ENCODE measurements at regions not wholly inside any gene's neighbourhood (a gene's known extent, or its start where the extent isn't known, plus 50 kb on each side); places are given as distances from the start of the nearest gene placed in this dataset.

DNA sequence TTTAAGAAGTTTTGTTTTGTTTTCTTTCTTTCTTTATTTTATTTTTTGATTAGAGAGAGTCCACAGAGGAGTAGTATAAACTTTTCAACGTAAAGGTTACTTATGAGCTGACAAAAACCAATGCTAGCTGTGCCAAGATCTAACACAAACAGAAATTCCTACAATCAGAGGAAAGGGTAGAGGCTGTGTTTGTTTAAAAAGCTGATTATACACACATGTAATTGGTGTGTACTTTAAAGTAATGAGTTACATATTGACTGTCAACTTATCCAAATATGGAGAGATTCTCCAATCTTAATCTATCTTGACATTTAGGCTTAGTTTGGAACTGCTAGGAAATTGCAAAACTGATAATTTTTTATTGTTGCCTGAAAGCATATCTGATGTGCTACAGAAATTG, 63.7 kb upstream of the FAM110C start:
- no peaks in the 10 kb centered on the region for H3K4me1 ChIP-seq (ENCODE audit: insufficient read depth, low read length)
- no peak overlapping the region for H3K4me3 Mint-ChIP-seq
- H3K36me3 Mint-ChIP-seq, result peaks cover 4 to 5% of the 10 kb centered on the region in 2 donors
- DNase-seq, result no peak
- H3K27ac Mint-ChIP-seq, result no peak overlapping the region
- no peaks in the 10 kb centered on the region for H3K36me3 ChIP-seq (ENCODE audit: insufficient read depth, low read length)
- H3K4me1 Mint-ChIP-seq, result no peaks in the 10 kb centered on the region
- H3K27ac ChIP-seq (ENCODE audit: low read depth, low read length), result no peak overlapping the region
- POLR2A ChIA-PET (ENCODE audit: partially characterized antibody), result no interaction called here
- H3K4me3 ChIP-seq (ENCODE audit: low read length in 2 of 2), result no peak overlapping the region
- H3K27me3 Mint-ChIP-seq, result peaks cover 9 to 11% of the 10 kb centered on the region in 2 donors
- no peaks in the 10 kb centered on the region for H3K27me3 ChIP-seq (ENCODE audit: insufficient read depth, low read length)
- CTCF ChIA-PET (ENCODE audit: partially characterized antibody), result no interaction called here
- intact Hi-C loops (cut with micrococcal nuclease), result no loop called here
- peaks cover 4 to 41% (median 25%) of the 10 kb centered on the region in 8 donors for H3K9me3 Mint-ChIP-seq
- H3K9me3 ChIP-seq (ENCODE audit: control insufficient read depth in 1 of 2, low read length in 2 of 2), result no peaks in the 10 kb centered on the region

DNA sequence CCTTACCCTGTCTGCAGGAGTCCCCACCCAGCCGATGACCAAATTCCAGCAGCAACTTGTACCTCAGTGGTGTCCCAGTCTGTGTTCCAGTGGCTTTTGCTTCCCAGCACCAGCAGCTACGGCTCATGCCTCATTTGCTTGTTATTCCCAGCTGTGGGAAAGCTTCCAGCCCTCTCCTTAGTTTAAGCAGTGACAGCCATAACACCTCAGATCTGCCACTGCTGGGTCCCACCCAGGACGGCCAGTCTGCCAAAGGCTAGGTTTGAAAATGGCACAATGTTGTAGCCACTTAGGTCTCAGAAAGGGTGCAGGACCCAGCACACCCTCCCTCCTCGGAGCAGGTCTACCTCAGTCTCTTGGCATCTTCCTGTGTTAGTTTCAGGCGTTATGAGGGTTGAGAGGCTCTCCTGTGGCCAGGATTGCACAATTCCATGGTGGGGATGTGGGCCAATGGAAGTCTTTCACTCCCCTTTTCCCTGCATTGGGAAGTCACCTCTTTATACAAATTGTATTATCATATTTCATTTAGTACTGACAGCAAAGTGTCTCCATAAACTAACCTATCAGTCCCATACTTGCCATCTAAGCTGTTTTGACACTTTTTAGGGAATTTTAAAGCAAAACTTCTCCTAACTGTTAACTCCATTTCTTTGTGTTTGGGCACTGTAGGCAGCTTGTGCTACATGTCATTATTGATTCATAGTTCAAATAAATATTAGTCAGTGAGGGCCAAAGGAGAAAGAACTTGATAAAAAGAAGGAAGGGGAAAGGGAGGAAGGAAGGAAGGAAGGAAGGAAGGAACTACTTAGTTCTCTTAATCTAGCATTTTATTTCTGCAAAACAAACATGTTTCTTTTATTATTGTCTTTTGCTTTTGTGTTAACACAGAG, 62.9 kb upstream of the FAM110C start:
- H3K36me3 Mint-ChIP-seq, result peaks cover 4 to 5% of the 10 kb centered on the region in 2 donors
- peaks cover 4 to 47% (median 28%) of the 10 kb centered on the region in 8 donors for H3K9me3 Mint-ChIP-seq
- CTCF ChIA-PET (ENCODE audit: partially characterized antibody), result no interaction called here
- H3K4me1 ChIP-seq (ENCODE audit: insufficient read depth, low read length), result no peaks in the 10 kb centered on the region
- no peaks in the 10 kb centered on the region for H3K9me3 ChIP-seq (ENCODE audit: control insufficient read depth in 1 of 2, low read length in 2 of 2)
- peaks cover 9 to 11% of the 10 kb centered on the region in 2 donors for H3K27me3 Mint-ChIP-seq
- intact Hi-C loops (cut with micrococcal nuclease), result no loop called here
- no peak overlapping the region for H3K4me3 ChIP-seq (ENCODE audit: low read length in 2 of 2)
- H3K27ac Mint-ChIP-seq, result no peak overlapping the region
- no peak overlapping the region for H3K27ac ChIP-seq (ENCODE audit: low read depth, low read length)
- no peaks in the 10 kb centered on the region for H3K36me3 ChIP-seq (ENCODE audit: insufficient read depth, low read length)
- POLR2A ChIA-PET (ENCODE audit: partially characterized antibody), result no interaction called here
- DNase-seq, result no peak
- no peaks in the 10 kb centered on the region for H3K4me1 Mint-ChIP-seq
- H3K4me3 Mint-ChIP-seq, result peak overlapping the region in 1 of 8 donors; percentile 31
- no peaks in the 10 kb centered on the region for H3K27me3 ChIP-seq (ENCODE audit: insufficient read depth, low read length)

DNA sequence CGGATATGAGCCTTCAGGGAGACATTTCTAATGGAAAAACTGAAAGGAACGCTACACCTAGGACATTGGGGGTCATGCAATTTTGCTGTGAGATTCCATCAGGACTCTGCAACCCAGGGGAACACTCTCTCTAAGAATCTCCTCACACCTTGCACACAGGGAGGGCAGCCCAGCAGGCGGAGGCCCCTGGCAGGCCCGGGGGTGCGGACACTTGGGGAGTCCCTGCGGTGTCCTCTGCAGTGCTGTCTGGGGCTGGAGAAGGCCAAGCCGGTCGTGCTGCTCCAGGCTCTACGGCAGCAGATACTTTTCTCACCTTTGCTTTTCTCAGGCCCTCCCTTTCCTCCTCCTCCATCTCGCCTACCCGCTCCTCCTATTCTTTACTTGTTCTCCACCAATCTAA, 54.7 kb upstream of the FAM110C start:
- intact Hi-C loops (cut with micrococcal nuclease), result no loop called here
- POLR2A ChIA-PET (ENCODE audit: partially characterized antibody), result no interaction called here
- H3K27me3 Mint-ChIP-seq, result no peaks in the 10 kb centered on the region

More for the DNA sequence above, 54.7 kb upstream of the FAM110C start:
- Histone ChIP-seq H3K4me3 (ENCODE audit: low read length in 2 of 2) (no peak overlapping the region), H3K4me1 (ENCODE audit: insufficient read depth, low read length) (no peaks in the 10 kb centered on the region), H3K9me3 (ENCODE audit: control insufficient read depth in 1 of 2, low read length in 2 of 2) (no peaks in the 10 kb centered on the region), H3K36me3 (ENCODE audit: insufficient read depth, low read length) (no peaks in the 10 kb centered on the region), H3K27me3 (ENCODE audit: insufficient read depth, low read length) (no peaks in the 10 kb centered on the region), H3K27ac (ENCODE audit: low read depth, low read length) (no peak overlapping the region)
- CTCF ChIA-PET (ENCODE audit: partially characterized antibody), result no interaction called here
- no peak overlapping the region for H3K27ac Mint-ChIP-seq
- peaks cover 0 to 1% of the 10 kb centered on the region in 2 donors for H3K36me3 Mint-ChIP-seq
- no peaks in the 10 kb centered on the region for H3K4me1 Mint-ChIP-seq
- no peak for DNase-seq
- no peak overlapping the region for H3K4me3 Mint-ChIP-seq
- peaks cover 1 to 26% (median 12%) of the 10 kb centered on the region in 8 donors for H3K9me3 Mint-ChIP-seq

Measured in CD4-positive, alpha-beta memory T cell (primary cell).